Mucosa of descending colon (tissue), 3 donors: ENCODE measurements at regions not wholly inside any gene's neighbourhood (a gene's known extent, or its start where the extent isn't known, plus 50 kb on each side); places are given as distances from the start of the nearest gene placed in this dataset.
A peak's percentile ranks its signal among the peaks of the same experiment; 100 is the strongest.

ENCODE experiments used
- ATAC-seq: fragments of 200-7000 bp; cut with Tn5 transposase; one replicate; pipeline ENCODE4 v1.9.1; 2020; ENCODE audit warnings: mild to moderate bottlenecking, moderate library complexity
- DNase-seq, 3 donors: peaks; one replicate each; pipeline ENCODE4 v3.0.0-alpha.2; 2020
- H3K36me3 ChIP-seq: fragments of 200-600 bp; one replicate; pipeline ENCODE4 v1.8.0; 2021; ENCODE audit warnings: low read depth, mild to moderate bottlenecking
- H3K4me1 ChIP-seq: fragments of 200-600 bp; one replicate; pipeline ENCODE4 v1.8.0; 2021; ENCODE audit warnings: low read depth, mild to moderate bottlenecking
- H3K4me3 ChIP-seq: fragments of 200-600 bp; one replicate; pipeline ENCODE4 v1.8.0; 2021; ENCODE audit warnings: mild to moderate bottlenecking
- H3K9me3 ChIP-seq: fragments of 200-600 bp; one replicate; pipeline ENCODE4 v1.8.0; 2021; ENCODE audit warnings: mild to moderate bottlenecking
- CTCF ChIP-seq: fragments of 200-600 bp; IDR thresholded peaks from one replicate; pipeline ENCODE4 v1.8.0; 2022; ENCODE audit warnings: antibody characterized with exemption, mild to moderate bottlenecking
- intact Hi-C, 2 donors: fragments of 100-400 bp; cut with DNase I in 1 of 2; cut with micrococcal nuclease in 1 of 2; formaldehyde crosslinking; loops; one replicate each; pipeline versions ENCODE4 v1.11.0 to v1.11.1; 2022; cut with DNase I, micrococcal nuclease
- microRNA-seq: library from miRNA; unstranded; fragments of <30 nt; microRNA quantifications from one replicate; pipeline ENCODE4, GENCODE V29; 2019
- donor health status: DM: no; HTN: no; CAD: no; lungs with moderate emphysema.
- donor health status: DM: no; HTN: no; CAD: no.
- donor health status: DM: no; HTN: yes; CAD: no.

GRCh38 chr9:94199776-94200175 lies 59.3 kb upstream of the ZNF169 start:
- DNase-seq (no peak), ATAC-seq (no peak)
- H3K36me3 ChIP-seq, result no peaks in the 10 kb centered on the region
- intact Hi-C loops, result no loop called here
- peaks cover 7% of the 10 kb centered on the region for H3K9me3 ChIP-seq
- no peak overlapping the region for H3K4me3 ChIP-seq
- H3K4me1 ChIP-seq, result no peaks in the 10 kb centered on the region
- TF ChIP-seq CTCF, result no peak

- TF ChIP-seq CTCF, result no peak
Observed at GRCh38 chr9:94204174-94204573, 54.9 kb upstream of the ZNF169 start.

GRCh38 chr9:94207781-94208180 lies 51.3 kb upstream of the ZNF169 start:
- Histone ChIP-seq H3K4me1 (no peaks in the 10 kb centered on the region), H3K36me3 (no peaks in the 10 kb centered on the region), H3K4me3 (no peak overlapping the region), H3K9me3 (no peaks in the 10 kb centered on the region)
- DNase-seq (no peak), ATAC-seq (no peak)
- no peak for TF ChIP-seq CTCF
- intact Hi-C loops, result no loop called here

More at GRCh38 chr9:94204174-94204573, 54.9 kb upstream of the ZNF169 start:
- Histone ChIP-seq H3K36me3 (no peaks in the 10 kb centered on the region), H3K4me3 (no peak overlapping the region), H3K4me1 (no peaks in the 10 kb centered on the region), H3K9me3 (no peaks in the 10 kb centered on the region)
- ATAC-seq, result no peak
- DNase-seq, result no peak
- intact Hi-C loops, result no loop called here

Small RNAs in the stretch of these regions (microRNA-seq; reads per million reads assigned to microRNA genes)
- gene MIRLET7A1, result 261 reads per million, percentile 72 among the genes with 10 or more reads in this experiment
- gene MIRLET7D, result 8,422 reads per million, percentile 95 among the genes with 10 or more reads in this experiment
- 393 reads per million, percentile 76 among the genes with 10 or more reads in this experiment for gene MIRLET7F1
